ENCODE measurements at regions not wholly inside any gene's neighbourhood (a gene's known extent, or its start where the extent isn't known, plus 50 kb on each side); places are given as distances from the start of the nearest gene placed in this dataset.

DNA sequence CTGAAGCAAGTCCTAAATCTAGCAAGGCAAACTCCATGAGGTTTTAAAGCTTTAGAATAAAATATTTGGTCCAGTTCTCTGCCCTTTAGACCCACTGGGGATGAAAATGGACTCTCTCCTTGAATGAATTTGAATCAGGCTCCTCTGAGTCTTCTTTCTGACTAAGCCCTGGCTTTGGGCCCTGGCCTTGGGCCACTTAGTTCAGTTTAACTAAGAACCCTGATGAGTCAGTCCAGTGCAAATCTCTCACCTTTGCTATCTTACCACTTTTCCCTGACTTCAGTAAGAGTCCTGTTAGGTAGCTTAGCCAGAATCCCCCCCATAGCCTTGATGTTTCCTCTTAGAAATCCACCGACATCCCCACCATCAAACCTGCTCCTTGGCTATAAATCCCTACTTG is 427.5 kb downstream of the SNAPC1 start:
- TF ChIP-seq CTCF (IDR thresholded peaks at IDR 0.05) (no peak), POLR2A (IDR thresholded peaks at IDR 0.05) (no peak)

Data from vagina (tissue), 2 donors.